Tongue (tissue), 1 donor: ENCODE measurements at regions not wholly inside any gene's neighbourhood (a gene's known extent, or its start where the extent isn't known, plus 50 kb on each side); places are given as distances from the start of the nearest gene placed in this dataset.
"Not testable (repeated sequence)": the region's sequence is repeated elsewhere in the genome, so short reads cannot be mapped to it uniquely, and the experiment has no call there.

ENCODE experiments used
- DNase-seq: peaks from one replicate; pipeline ENCODE4 v3.0.0-alpha.2; 2015

DNA sequence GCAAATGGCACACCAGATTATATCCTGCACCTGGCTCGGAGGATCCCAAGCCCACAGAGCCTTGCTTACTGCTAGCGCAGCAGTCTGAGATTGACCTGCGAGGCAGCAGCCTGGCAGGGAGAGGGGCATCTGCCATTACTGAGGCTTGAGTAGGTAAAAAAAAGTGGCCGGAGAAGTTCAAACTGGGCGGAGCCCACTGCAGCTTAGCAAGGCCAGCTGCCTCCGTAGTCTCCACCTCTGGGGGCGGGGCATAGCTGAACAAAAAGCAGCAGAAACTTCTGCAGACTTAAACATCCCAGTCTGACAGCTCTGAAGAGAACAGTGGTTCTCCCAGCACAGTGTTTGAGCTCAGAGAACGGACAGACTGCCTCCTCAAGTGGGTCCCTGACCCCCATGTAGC is 85.4 kb upstream of the TMEM170B start:
- DNase-seq = not testable (repeated sequence)

DNA sequence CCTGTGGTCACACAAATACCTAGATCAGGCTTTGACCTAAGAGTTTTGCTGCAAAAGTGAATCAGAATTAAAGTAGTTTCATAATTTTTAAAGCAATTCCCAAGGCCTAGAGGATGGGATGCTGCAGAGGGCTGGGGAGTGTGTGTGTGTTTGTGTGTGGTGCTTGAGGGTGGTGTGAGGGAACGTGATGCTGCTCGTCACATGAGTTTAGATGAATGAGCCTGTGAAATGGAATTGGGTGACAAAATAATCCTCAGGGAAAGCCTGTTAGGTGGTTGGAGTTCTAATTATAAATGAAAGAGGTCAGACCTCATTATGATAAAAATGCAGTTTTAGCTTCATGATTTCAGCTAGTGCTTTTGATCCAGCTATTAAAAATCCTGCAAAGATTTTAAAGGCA is 87.5 kb upstream of the TMEM170B start:
- DNase-seq = no peak

DNA sequence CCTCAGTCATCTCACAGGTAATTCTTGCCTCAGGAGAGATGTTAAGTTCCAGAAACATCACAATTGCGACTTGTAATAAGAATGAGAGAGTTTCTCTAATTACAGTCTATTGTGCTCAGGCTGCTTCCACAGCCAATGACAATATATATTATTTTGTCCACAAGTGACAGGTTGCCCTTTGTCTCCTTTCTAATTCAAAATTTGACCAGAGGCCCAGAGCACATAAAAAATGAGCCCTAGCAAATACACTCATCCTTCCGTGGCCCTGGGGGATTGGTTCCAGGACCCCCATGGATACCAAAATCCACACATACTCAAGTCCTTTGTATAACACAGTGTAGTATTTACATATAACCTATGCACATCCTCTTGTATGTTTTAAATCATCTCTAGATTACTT is 88.1 kb upstream of the TMEM170B start:
- DNase-seq = no peak

DNA sequence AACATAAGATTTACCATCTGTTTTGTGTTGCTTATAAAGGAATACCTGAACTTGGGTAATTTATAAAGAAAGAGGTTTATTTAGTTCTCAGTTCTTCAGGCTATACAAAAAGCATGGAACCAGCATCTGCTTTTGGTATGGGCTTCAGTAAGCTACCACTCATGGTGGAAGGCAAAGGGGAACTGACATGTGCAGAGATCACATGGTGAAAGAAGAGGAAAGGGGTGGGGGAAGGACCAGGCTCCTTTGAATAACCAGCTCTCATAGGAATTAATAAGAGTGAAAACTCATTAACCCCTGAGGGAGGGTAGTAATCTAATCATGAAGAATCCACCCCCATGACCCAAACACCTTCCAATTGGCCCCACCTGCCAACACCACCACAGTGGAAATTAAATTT is 89.5 kb upstream of the TMEM170B start:
- DNase-seq = no peak

DNA sequence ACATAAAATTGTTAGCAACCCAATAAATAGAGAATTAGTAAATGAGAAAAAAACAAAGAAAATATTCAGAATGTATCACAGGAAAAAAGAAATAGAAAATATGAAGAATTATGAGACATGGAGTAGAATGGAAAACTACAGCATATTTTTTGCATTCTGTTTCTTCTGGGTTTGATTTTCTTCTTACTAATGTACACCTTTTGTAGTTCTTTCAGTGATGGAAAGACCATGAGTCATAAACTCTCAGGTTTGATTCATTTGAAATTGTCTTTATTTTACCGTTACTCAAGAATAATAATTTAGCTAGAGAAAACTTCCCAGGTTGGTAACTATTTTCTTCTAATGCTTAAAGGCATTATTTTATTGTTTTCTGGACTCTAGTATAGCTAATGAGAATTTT is 90.3 kb upstream of the TMEM170B start:
- no peak for DNase-seq

DNA sequence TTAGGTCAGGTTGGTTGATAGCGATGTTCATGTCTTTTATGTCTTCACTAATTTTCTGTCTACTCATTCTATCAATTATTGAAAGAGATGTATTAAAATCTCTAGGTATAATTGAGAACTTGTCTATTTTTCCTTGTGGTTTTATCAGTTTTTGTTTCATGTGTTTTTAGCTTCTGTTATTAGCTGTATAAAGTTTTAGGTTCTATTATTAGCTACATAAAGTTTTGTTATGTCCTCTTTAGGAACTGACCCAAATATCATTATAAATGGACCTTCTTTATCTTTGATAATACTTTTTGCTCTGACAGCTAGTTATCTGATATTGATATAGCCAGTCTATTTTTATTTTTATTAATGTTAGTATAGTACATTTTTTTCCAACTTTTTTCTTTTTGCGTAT is 92.4 kb upstream of the TMEM170B start:
- no peak for DNase-seq

DNA sequence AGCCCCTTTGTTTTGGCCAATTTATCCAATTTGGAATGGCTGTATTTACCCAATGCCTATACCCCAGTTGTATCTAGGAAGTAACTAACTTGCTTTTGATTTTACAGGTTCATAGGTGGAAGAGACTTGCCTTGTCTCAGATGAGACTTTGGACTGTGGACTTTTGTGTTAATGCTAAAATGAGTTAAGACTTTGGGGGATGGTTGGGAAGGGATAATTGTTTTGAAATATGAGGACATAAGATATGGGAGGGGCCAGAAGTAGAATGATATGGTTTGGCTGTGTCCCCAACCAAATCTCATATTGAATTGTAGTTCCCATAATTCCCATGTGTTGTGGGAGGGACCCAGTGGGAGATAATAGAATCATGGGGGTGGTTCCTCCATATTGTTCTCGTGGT is 94.4 kb upstream of the TMEM170B start:
- not testable (repeated sequence) for DNase-seq

DNA sequence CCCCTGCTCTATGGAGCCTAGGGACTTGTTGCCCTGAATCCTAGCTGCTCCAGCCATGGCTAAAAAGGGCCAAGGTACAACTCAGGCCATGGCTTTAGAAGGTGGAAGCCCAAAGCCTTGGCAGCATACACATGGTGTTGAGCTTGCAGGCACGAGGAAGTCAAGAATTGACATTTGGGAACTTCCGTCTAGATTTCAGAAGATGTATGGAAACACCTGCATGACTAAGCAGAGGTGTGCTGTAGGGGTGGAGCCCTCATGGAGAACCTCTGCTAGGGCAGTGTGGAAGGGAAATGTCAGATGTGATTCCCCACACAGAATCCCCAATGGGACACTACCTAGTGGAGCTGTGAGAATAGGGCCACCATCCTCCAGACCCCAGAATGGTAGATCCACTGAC is 95.1 kb upstream of the TMEM170B start:
- no peak for DNase-seq

DNA sequence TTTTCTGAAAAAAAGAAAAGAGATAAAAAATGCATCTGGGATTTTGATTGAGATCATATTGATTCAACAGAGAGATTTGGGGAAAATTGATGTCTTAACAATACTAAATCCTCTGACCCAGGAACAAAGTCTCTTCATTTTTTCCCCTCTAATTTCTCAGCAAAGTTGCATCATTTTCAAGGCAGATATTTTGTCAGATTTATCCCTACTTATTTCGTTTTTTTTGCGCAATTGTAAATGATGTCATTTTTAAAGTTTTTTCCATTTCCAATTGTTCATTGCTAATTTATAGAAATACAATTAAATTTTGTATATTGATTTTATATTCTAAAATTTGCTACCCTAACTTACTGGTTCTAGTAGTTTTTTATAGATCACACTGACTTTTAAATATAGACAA is 97.7 kb upstream of the TMEM170B start:
- no peak for DNase-seq

DNA sequence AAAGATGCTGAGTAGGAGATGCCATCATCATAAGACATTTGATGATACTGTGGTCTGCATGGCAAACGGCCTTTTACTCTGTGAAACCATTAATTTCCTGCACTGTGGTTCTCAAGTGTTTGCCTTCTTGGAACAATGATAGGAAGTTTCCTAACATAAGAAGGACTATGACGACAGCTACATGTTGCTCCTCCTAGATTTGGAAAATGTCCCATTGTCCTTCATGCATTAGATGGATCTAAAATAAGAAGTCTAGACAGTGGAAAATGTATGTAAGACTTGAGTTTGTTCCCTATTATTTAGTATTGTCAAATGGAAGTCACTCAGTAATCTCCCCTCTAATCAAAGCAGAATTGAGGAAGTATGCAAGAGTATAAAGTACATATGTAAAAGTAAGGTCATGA is 98.5 kb upstream of the TMEM170B start:
- DNase-seq = no peak

DNA sequence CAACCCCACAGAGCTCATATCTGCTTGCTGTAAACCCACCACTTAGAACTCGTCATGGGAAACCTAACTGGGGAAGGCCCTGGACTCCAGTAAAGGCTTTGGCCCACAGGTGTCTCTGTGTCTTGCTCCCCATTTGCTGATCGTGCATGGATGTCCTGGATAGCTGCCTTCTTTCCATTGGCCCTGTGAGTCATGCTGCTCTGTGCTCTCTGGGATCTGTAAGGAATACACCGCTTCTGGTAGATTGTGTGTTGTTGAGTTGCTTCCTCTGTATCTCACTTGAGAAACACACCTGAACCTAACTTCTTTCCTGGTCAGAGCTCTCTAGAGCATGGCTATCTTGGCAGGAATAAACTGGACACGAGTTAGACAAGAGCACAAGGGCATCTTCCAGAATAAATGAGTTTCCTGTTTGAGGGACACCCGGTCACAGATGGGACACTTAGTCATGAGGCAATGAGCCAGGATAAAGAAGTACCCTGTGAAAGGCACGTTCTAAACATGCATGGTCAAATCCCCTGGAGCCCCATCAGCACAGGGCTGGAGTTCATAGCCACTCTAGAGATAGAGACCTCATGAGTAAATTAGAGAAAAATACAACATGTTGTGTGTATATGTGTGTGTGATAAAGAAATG is 99.6 kb upstream of the TMEM170B start:
- DNase-seq = no peak

DNA sequence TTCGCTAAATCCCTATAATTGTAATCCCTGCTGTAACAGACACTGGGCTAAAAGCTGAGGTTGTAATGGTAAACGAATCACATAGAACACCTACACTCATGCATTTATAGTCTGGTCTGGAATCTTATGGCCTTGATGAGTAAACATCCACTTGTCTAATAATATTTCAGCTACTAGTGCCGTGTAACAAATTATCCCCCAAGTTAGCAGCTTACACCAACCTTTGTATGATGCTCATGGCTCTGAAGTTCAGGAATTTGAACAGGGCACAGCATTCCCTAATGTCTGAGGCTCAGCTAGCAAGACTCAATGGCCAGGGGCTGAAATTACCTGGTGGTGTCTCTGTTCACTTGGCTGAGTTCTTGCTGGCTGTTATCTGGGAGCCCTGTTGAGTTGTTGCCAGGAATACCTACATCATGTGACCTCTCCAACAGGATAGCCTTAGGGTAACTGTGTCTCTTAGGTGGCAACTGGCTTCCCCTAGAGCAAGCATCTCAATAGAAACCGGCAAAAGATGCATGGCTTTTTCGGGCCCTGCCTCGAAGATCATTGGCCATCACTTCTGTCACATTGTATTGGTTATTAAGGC is 100.9 kb upstream of the TMEM170B start:
- DNase-seq = no peak

DNA sequence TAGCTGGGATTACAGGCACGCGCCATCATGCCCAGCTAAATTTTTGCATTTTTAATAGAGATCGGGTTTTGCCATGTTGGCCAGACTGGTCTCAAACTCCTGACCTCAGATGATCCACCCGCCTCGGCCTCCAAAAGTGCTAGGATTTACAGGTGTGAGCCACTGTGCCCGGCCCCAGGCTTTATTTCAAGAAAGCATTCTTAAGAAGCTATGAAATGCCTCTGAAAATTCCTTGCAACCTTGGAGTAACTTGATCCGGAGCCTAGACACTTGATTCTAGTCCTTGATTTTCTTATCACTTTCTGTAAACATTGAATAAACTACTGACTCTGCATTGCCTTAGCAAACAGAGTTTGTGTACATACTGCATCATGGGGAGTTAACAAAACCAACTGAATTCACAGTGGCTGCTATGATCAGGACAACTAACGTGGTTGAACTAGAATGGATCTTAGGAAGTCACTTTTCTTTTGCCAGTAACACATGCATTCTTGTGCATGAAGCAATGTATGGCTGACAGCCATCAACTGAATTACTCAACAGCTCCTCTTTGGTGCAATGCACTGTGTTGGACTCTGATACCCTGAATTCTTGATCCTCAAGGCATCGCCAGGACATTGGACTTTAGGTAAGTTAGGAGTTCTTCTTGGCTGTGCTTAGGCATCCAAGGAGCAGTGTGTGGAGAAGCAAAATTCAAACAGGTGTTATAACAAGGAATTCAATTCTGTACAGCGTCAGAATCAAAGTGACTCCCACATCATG is 102.8 kb upstream of the TMEM170B start:
- DNase-seq = no peak

DNA sequence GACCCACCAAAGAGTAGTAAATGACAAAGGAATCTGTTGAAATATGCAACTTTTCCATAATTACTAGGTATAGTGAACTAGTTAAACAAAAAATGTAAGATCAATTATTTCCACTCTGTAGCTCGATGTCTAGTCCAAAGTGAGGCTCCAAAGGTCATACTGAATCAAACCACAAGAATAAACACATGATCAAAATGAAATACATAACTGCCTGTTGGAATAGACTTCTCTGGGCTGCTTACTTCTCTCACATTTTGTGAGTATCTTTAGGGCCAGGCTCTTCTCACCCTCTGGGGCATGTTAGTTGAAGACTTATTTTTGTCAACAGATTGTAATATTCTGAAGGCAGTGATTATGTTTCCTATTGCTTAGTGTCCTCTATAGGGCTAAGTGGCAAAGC is 103.7 kb upstream of the TMEM170B start:
- no peak for DNase-seq

DNA sequence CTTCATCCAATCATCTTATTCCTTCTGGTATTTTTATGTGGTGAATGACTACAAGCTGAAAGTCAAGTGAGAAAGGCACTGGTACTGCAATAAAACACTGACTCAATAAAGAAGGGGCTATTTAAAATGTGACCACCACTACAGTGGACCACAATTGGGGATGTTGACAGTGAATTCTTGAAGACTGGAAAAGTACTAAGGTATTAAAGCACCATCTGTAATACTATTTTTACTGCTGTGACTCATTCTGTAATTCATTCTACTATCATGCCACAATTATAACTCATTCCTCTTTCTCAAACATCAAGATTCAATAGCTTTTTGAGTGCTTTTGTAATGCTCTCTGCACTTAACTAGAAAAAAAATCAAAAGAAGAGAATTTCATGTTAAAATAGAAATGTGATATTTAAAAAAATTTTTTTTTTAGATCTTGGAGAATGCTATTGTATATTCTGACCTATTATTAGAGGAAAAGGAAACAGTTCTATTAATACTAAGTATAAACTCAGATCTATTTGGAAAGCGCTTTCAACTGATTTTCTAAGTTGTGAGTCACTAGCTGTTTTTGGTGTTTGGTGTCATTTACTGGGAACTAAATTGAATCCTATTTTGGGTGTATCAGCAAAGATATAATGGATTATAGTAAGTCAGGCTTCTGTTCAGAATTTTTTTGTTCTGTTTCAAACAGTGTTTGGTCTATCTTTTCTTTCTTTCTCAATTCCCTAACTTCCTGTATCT is 104.7 kb upstream of the TMEM170B start:
- DNase-seq = no peak

DNA sequence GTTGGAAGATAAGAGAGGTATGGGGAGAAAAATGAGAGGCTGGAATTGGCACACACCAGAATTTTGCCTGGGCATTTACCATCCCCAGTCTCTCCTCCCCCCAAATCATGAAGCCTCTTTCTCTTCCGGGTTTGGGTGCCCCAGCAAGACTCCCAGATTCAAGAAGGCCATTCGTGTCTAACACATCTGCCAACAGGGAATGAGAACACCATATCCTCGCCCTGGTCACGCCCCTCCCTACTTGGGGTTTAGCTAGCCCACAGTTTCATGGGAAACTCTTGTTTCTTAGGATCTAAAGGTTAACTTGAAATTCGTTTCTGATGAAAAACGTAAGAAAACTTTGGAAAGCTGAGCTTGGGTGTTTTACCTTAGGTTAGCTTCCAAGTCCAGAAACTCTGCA is 105.5 kb upstream of the TMEM170B start:
- no peak for DNase-seq

DNA sequence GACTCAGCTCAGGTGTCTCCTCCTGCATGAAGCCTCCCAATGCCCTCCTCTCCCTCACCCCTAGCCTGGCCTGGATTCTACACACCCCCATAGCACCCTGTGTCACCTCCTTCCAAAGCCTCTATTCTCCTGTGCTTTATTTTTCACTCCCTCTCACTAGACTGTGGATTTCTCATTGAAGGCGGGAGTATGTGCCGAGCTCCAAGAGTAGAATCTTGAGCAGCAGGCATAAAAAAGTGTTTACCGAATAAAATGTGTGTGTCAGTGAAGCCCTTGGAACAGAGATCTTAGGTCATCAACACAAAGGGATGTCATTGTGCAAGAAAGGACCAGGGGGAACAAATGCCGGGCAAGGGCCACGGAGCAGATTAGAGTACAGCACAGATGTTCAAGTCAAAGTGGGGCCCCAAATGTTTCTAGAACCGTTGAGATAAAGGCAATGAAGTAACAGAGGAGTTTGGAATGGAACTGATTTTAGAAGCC is 106.1 kb upstream of the TMEM170B start:
- DNase-seq = no peak

DNA sequence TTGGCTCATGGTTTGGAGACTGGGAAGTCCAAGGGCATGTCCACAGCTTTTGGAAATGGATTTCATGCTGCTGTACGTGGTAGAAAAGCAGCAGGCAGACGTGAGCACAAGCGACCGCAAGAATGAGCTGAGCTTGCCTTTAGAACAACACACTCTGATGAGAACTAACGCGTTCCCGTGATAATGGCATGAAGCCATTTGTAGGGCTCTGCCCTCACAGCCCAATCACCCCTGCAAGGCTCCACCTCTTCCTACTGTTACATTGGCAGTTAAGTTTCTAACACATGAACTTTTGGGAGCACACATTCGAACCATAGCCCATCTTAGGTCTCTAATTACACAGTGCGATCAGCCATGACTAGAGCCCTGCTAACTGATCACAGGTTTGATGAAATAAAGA is 107.5 kb upstream of the TMEM170B start:
- no peak for DNase-seq

DNA sequence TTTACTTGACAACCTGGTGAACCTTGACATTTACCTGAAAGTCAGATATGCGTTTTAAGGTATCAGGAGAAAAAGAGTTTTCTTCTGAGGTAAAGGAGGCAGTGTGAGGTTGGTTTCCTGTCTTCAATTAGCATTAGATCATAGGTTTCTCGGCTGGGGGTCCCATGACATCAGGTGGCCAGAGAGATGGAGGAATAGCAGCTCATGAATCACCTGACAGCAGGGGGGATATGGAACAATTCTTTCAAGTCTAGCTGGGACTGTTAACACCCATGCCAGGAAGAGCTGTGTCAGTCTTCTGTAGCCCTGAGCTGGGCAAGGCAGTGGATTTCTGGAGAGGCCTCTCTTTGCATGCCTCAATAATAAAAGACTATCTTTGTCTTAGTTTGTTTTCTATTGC is 108.0 kb upstream of the TMEM170B start:
- DNase-seq = no peak

DNA sequence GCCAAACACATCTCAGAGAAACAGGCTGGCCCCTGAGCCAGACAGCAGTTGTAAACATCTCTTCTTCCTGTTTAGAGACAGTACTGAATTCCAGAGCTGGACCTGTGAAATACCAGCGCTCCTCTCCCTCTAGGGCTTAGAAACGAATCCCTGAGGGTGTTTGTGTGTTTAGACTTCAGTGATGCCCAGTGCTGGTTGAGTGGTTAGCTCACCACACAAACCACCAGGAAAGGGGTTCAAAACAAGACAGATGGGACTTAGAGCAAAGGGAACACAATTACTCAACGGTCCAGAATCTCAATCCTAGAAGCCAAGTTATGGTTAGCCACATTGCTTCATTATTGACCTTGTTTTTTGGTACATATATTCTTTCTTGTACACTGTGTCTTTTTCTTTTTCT is 108.7 kb upstream of the TMEM170B start:
- DNase-seq = peak; percentile 40

DNA sequence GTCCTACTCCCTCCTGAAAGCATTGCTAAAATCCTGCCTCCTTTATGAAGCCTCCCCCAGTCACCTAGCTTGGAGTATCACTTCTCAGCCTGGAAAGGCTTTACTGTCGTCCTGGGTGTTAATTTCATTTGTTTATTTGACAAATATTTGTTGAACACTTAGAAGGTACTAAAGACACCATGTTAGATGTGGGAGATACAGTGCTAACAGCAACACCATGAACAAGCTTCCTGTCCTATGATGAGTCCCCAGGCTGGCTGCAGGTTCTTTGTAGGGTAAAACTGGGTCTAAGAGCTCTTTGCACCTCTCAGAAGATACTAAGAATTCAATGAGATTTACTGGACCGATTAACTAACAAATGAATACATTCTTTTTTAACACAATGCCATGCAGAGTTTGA is 109.2 kb upstream of the TMEM170B start:
- no peak for DNase-seq

DNA sequence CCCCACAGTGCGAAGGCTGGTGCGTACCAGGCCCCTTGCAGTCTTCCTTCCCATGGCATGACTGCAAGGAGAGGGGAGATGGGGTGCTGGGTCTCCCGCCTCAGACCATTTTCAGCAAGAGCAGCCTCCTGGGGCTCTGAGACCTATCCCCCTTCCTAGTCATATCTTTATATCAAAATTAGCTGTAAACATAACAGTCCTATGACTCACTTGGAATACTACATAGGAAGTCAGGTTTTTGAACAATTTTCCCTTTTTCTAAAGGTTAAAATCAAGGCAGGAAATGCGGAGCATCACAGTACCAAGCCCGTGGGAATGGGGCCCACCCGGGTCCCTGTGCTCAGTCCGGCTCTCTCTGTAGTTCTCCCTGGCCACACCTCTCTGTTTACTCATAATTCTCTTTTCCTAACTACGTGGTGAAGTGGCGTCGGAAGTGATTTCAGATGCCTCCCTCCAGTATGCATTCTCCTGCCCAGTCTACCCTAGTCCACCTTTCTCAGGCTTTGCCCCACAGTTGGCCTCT is 109.8 kb upstream of the TMEM170B start:
- DNase-seq = no peak
